Motor neuron (in vitro differentiated cells): ENCODE measurements at regions not wholly inside any gene's neighbourhood (a gene's known extent, or its start where the extent isn't known, plus 50 kb on each side); places are given as distances from the start of the nearest gene placed in this dataset.

Experiments
- ATAC-seq, 8 experiments: fragments of 200-7000 bp; cut with Tn5 transposase; replicated peaks in 6 of 8; 2 replicates each; pipeline ENCODE4 v1.8.0; 2021; ENCODE audit warnings: mild to moderate bottlenecking in 8 of 8, moderate library complexity in 8 of 8
- H3K27ac ChIP-seq, 2 donors: fragments of 250-450 bp; sonication (Bioruptor Pico); 2 replicates each; pipeline ENCODE4 v1.9.0; 2021; ENCODE audit warnings: antibody characterized with exemption in 2 of 2, mild to moderate bottlenecking in 2 of 2, moderate library complexity in 1 of 2
- H3K4me1 ChIP-seq, 2 donors: fragments of 250-450 bp; sonication (Bioruptor Pico); replicated peaks in 1 of 2; 2 replicates each; pipeline ENCODE4 v1.6.1; 2021; ENCODE audit warnings: antibody characterized with exemption in 2 of 2, mild to moderate bottlenecking in 2 of 2, moderate library complexity in 1 of 2
- H3K4me3 ChIP-seq, 5 donors: fragments of 250-450 bp; sonication (Bioruptor Pico); 2 replicates each; pipeline ENCODE4 v1.9.0; 2021; ENCODE audit warnings: antibody characterized with exemption in 5 of 5, mild to moderate bottlenecking in 5 of 5, moderate library complexity in 4 of 5
- WGBS, 10 experiments: fragments of 450-650 bp; shearing (Covaris generic); methylation state at CpG; one replicate each; pipeline ENCODE4 v1.0.0; 2022; 5-methylcytosine and 5-hydroxymethylcytosine counted together
- in situ Hi-C, 9 experiments: fragments of 400-800 bp; cut with MboI; loops; one replicate each; pipeline ENCODE4 v1.15.0; 2021; ENCODE audit warnings: low sequenced_read_pairs in 9 of 9, low pct_unique_long_range_greater_than_20kb in 2 of 9; ENCODE audit not compliant: unreplicated experiment in 9 of 9

GRCh38 chr5:39713250-39713916 is 288.6 kb upstream of the DAB2 start:
- Histone ChIP-seq H3K27ac (no peak overlapping the region), H3K4me1 (no peaks in the 10 kb centered on the region), H3K4me3 (no peak overlapping the region)
- peak in 2 of 8 experiments; percentile 60 to 70 for ATAC-seq
- in situ Hi-C loops, result loop anchor here in 5 of 9 experiments (10.0 to 25.0 kb wide), 4 partner anchors 224 to 1024 kb away; partner anchors contain the start of gene PTGER4 (in 4 of the 5)
- 0 to 88% (median 43%) methylated on average over 1 to 2 of the region's 2 CpGs; no CpG with 5 or more reads in 1 of the 10 experiments for WGBS, 10 experiments

GRCh38 chr5:39712316-39713249 is 287.8 kb upstream of the DAB2 start:
- Histone ChIP-seq H3K27ac (no peak overlapping the region), H3K4me1 (no peaks in the 10 kb centered on the region), H3K4me3 (no peak overlapping the region)
- in situ Hi-C loops, result loop anchor here in 5 of 9 experiments (10.0 to 25.0 kb wide), 4 partner anchors 225 to 1025 kb away; partner anchors contain the start of gene PTGER4 (in 4 of the 5)
- 83 to 100% (median 93%) methylated on average over 1 to 5 of the region's 5 CpGs for WGBS, 10 experiments
- ATAC-seq, result no peak

- ATAC-seq, result no peak
- Histone ChIP-seq H3K4me1 (no peaks in the 10 kb centered on the region), H3K27ac (no peak overlapping the region), H3K4me3 (no peak overlapping the region)
- in situ Hi-C loops, result loop anchor here in 5 of 9 experiments (10.0 to 25.0 kb wide), 4 partner anchors 225 to 1025 kb away; partner anchors contain the start of gene PTGER4 (in 4 of the 5)
Measured at GRCh38 chr5:39711821-39712220, 287.0 kb upstream of the DAB2 start.

- no peak overlapping the region for H3K4me3 ChIP-seq
- in situ Hi-C loops, result loop anchor here in 5 of 9 experiments (25.0 kb wide), 3 partner anchors 228 to 1028 kb away; partner anchors contain the start of gene PTGER4 (in 4 of the 5)
- 63 to 100% (median 92%) methylated on average over 3 to 4 of the region's 4 CpGs; no CpG with 5 or more reads in 2 of the 10 experiments for WGBS, 10 experiments
- no peak overlapping the region for H3K27ac ChIP-seq
- no peaks in the 10 kb centered on the region for H3K4me1 ChIP-seq
- no peak for ATAC-seq
Measured at GRCh38 chr5:39709032-39709431, 284.3 kb upstream of the DAB2 start.

DNA sequence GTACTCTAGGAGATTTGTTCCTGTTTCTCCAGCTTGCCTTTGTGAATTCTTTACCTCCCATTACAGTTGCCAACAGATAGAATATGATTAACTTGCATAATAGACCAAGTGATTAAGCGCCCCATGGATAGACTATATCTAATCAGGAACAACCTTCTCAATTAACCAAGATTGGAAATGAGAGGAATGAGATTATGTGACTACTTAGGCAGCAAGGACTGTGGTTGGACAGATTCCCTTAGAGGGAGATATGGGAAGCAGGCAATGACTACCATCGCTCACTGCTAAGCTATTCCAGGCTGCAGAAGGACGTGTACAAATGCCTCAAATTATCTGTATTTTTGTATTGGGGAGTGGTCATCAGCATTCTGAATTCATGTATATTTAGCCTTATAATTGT is 278.1 kb upstream of the DAB2 start:
- WGBS, 10 experiments, result 38 to 77% (median 66%) methylated on average over 1 to 3 of the region's 3 CpGs; no CpG with 5 or more reads in 2 of the 10 experiments
- peak in 1 of 8 experiments; percentile 23 for ATAC-seq

GRCh38 chr5:39700523-39700922 is 275.7 kb upstream of the DAB2 start:
- ATAC-seq, result no peak
- H3K4me3 ChIP-seq, result no peak overlapping the region
- no peaks in the 10 kb centered on the region for H3K4me1 ChIP-seq
- in situ Hi-C loops, result loop anchor here in 5 of 9 experiments (25.0 kb wide), 3 partner anchors 237 to 1037 kb away; partner anchors contain the start of gene PTGER4 (in 4 of the 5)
- no peak overlapping the region for H3K27ac ChIP-seq
- WGBS, 10 experiments, result 17 to 83% (median 59%) methylated on average over 1 of the region's 1 CpG; no CpG with 5 or more reads in 4 of the 10 experiments

More for the DNA sequence above, 278.1 kb upstream of the DAB2 start:
- no peaks in the 10 kb centered on the region for H3K4me1 ChIP-seq
- H3K27ac ChIP-seq, result no peak overlapping the region
- no peak overlapping the region for H3K4me3 ChIP-seq
- in situ Hi-C loops, result loop anchor here in 5 of 9 experiments (25.0 kb wide), 3 partner anchors 234 to 1034 kb away; partner anchors contain the start of gene PTGER4 (in 4 of the 5)

DNA sequence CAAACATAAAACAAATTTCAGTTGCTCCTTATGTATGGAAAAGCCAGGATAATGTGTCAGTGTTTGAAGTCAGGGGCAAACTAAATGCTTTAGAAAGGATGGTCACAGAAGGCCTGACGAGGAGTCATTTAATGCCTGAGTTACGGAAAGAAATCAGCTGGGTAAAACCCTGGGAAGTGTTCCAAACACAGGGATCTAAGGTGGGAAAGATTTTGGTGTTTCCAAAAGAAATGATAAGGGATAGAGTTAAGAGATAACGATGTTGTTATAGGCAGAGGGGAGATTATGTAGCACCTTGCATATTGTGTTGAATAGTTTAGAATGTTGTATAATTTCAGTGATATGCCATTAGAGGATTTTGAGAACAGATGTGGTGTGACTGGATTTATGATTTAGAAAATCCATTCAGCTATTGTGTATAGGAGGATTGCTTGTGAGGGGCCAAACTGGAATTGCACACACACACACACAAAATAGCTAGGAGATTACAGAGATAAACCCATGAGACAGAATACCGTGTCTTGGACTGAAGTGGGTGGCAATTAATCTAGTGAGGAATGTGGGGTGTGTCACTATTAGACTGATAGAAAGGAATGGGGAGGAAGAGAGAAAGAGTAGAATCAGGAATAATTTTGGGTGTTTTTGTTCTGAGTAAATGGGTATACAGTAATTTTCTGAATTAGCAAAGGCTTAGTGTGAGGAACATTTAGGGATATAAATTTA is 274.2 kb upstream of the DAB2 start:
- peak in 1 of 8 experiments; percentile 40 for ATAC-seq
- in situ Hi-C loops, result loop anchor here in 1 of 9 experiments (10.0 kb wide), 1 partner anchor 104 kb away; no protein-coding TSS in a partner anchor
- Histone ChIP-seq H3K4me1 (no peaks in the 10 kb centered on the region), H3K27ac (no peak overlapping the region), H3K4me3 (no peak overlapping the region)
- 63 to 100% (median 89%) methylated on average over 2 to 4 of the region's 4 CpGs for WGBS, 10 experiments

- Histone ChIP-seq H3K4me1 (no peaks in the 10 kb centered on the region), H3K27ac (no peak overlapping the region), H3K4me3 (no peak overlapping the region)
- ATAC-seq, result no peak
- in situ Hi-C loops, result loop anchor here in 1 of 9 experiments (10.0 kb wide), 1 partner anchor 103 kb away; no protein-coding TSS in a partner anchor
Measured at GRCh38 chr5:39697881-39698280, 273.1 kb upstream of the DAB2 start.

- no peak for ATAC-seq
- 13 to 100% (median 60%) methylated on average over 1 of the region's 1 CpG for WGBS, 10 experiments
- in situ Hi-C loops, result loop anchor here in 1 of 9 experiments (10.0 kb wide), 1 partner anchor 102 kb away; no protein-coding TSS in a partner anchor
- Histone ChIP-seq H3K27ac (no peak overlapping the region), H3K4me3 (no peak overlapping the region), H3K4me1 (no peaks in the 10 kb centered on the region)
Measured at GRCh38 chr5:39696672-39697398, 272.1 kb upstream of the DAB2 start.

DNA sequence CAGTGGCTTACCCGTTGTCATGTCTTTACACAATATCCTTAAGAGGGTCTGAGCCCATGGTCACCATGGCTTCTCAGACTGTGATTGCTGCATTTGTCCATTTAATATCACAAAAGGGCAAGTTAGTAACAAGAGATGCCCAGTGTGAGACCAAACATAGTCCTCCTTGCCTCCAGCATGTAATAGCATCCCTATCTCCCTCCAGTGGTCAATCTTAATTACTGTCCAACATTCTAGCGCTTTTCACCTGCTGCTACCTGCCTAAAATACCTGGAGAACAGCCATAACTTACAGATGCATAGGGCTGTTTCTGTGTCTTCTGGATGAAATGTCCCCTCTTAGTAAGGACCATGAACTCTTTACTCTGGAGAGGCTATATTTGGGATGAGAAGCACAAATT is 267.2 kb upstream of the DAB2 start:
- Histone ChIP-seq H3K4me3 (no peak overlapping the region), H3K27ac (no peak overlapping the region), H3K4me1 (no peaks in the 10 kb centered on the region)
- no peak for ATAC-seq
- in situ Hi-C loops, result loop anchor here in 1 of 9 experiments (10.0 kb wide), 1 partner anchor 97 kb away; no protein-coding TSS in a partner anchor
- WGBS, 10 experiments, result 0 to 80% (median 14%) methylated on average over 1 to 2 of the region's 2 CpGs; no CpG with 5 or more reads in 3 of the 10 experiments

DNA sequence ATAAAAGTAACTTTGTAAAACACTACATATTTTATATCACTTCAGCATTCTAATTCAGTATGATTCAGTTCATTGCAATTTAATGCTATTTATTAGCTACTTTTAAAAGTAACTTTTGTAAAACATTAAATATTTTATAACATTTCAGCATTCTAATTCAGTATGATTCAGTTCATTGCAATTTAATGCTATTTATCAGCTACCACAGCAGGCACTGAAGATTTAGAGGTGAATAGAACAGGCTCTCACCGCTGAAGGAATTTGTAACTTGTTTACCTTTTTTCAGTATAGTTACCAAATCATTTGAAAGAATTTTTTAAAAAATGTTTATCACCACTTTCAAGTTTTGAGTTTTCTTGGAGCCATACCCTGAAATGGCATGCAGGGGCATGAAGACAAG is 266.4 kb upstream of the DAB2 start:
- in situ Hi-C loops, result loop anchor here in 1 of 9 experiments (10.0 kb wide), 1 partner anchor 96 kb away; no protein-coding TSS in a partner anchor
- Histone ChIP-seq H3K4me1 (no peaks in the 10 kb centered on the region), H3K27ac (no peak overlapping the region), H3K4me3 (no peak overlapping the region)
- no peak for ATAC-seq
- WGBS, 10 experiments, result 80 to 100% (median 100%) methylated on average over 1 of the region's 1 CpG; no CpG with 5 or more reads in 1 of the 10 experiments

GRCh38 chr5:39689919-39690318 is 265.1 kb upstream of the DAB2 start:
- no peak overlapping the region for H3K4me3 ChIP-seq
- in situ Hi-C loops, result loop anchor here in 1 of 9 experiments (10.0 kb wide), 1 partner anchor 95 kb away; no protein-coding TSS in a partner anchor
- H3K27ac ChIP-seq, result no peak overlapping the region
- H3K4me1 ChIP-seq, result no peaks in the 10 kb centered on the region
- ATAC-seq, result no peak
